Raji (cell line): ENCODE measurements at regions not wholly inside any gene's neighbourhood (a gene's known extent, or its start where the extent isn't known, plus 50 kb on each side); places are given as distances from the start of the nearest gene placed in this dataset.

Source experiments
- POLR2A ChIP-seq: IDR thresholded peaks from 2 replicates; pipeline ENCODE4 v1.6.1; 2011; ENCODE audit warnings: low read depth, low read length, control low read depth; ENCODE audit not compliant: insufficient read depth

- no peak for TF ChIP-seq POLR2A
These were observed 381.2 kb upstream of the TBL1XR1 start for GRCh38 chr3:177578488-177578887.

GRCh38 chr3:177579419-177579818, 382.1 kb upstream of the TBL1XR1 start:
- TF ChIP-seq POLR2A: no peak

- TF ChIP-seq POLR2A: no peak
These were observed 383.2 kb upstream of the TBL1XR1 start for GRCh38 chr3:177580437-177580836.

GRCh38 chr3:177585271-177585670, 388.0 kb upstream of the TBL1XR1 start:
- TF ChIP-seq POLR2A: no peak

- no peak for TF ChIP-seq POLR2A
These were observed 391.9 kb upstream of the TBL1XR1 start for GRCh38 chr3:177589041-177589650.

GRCh38 chr3:177589911-177590381, 392.7 kb upstream of the TBL1XR1 start:
- no peak for TF ChIP-seq POLR2A

GRCh38 chr3:177590826-177591225, 393.5 kb upstream of the TBL1XR1 start:
- TF ChIP-seq POLR2A: no peak

GRCh38 chr3:177591379-177591778, 394.1 kb upstream of the TBL1XR1 start:
- TF ChIP-seq POLR2A: no peak

- TF ChIP-seq POLR2A: no peak
These were observed 396.8 kb upstream of the TBL1XR1 start for GRCh38 chr3:177594096-177594495.

GRCh38 chr3:177595530-177596188, 398.4 kb upstream of the TBL1XR1 start:
- TF ChIP-seq POLR2A: no peak

GRCh38 chr3:177596248-177596815, 399.1 kb upstream of the TBL1XR1 start:
- no peak for TF ChIP-seq POLR2A

- TF ChIP-seq POLR2A: no peak
These were observed 399.6 kb upstream of the TBL1XR1 start for GRCh38 chr3:177596816-177597271.

GRCh38 chr3:177597311-177598096, 400.2 kb upstream of the TBL1XR1 start:
- no peak for TF ChIP-seq POLR2A

GRCh38 chr3:177598097-177598833, 401.0 kb upstream of the TBL1XR1 start:
- no peak for TF ChIP-seq POLR2A

- no peak for TF ChIP-seq POLR2A
These were observed 402.0 kb upstream of the TBL1XR1 start for GRCh38 chr3:177599326-177599725.

- no peak for TF ChIP-seq POLR2A
These were observed 402.6 kb upstream of the TBL1XR1 start for GRCh38 chr3:177599837-177600236.

- no peak for TF ChIP-seq POLR2A
These were observed 403.1 kb upstream of the TBL1XR1 start for GRCh38 chr3:177600411-177600810.
